ENCODE measurements at regions not wholly inside any gene's neighbourhood (a gene's known extent, or its start where the extent isn't known, plus 50 kb on each side); places are given as distances from the start of the nearest gene placed in this dataset.
"Not testable (repeated sequence)": the region's sequence is repeated elsewhere in the genome, so short reads cannot be mapped to it uniquely, and the experiment has no call there.

- Histone ChIP-seq H3K9ac (peak overlapping the region in 2 of 11 experiments; percentile 39 to 49; a peak in 3 of 22 replicates), H3K9me3 (replicated peaks in 1 of 11) (peaks cover 5 to 40% (median 21%) of the 10 kb centered on the region in 11 experiments; a peak in 18 of 22 replicates), H3K27me3 (no peaks in the 10 kb centered on the region), H3K4me2 (peak overlapping the region in 10 of 11 experiments; percentile 30 to 79 (median 54); a peak in 13 of 22 replicates), H4K20me1 (no peaks in the 10 kb centered on the region), H3K36me3 (no peaks in the 10 kb centered on the region; a peak in 1 of 22 replicates), H3K4me1 (peaks cover 28 to 43% (median 33%) of the 10 kb centered on the region in 10 experiments), H3K27ac (peak overlapping the region in 5 of 11 experiments; percentile 30 to 77 (median 67); a peak in 9 of 22 replicates), H3K4me3 (no peak overlapping the region)
- no peak; a peak in 1 of 22 replicates for TF ChIP-seq Cebpa-rat (IDR thresholded peaks at IDR 0.05)
These were observed 242.3 kb upstream of the PTGER4 start for GRCh38 chr5:40437452-40437861.

- Histone ChIP-seq H3K4me3 (no peak overlapping the region), H3K27me3 (no peaks in the 10 kb centered on the region), H3K4me2 (peak overlapping the region; percentile 30 to 79 (median 52)), H3K9ac (peak overlapping the region in 4 of 11 experiments; percentile 25 to 51 (median 44); a peak in 6 of 22 replicates), H3K4me1 (peaks cover 21 to 35% (median 26%) of the 10 kb centered on the region in 10 experiments), H3K27ac (peak overlapping the region in 7 of 11 experiments; percentile 1 to 77 (median 65); a peak in 12 of 22 replicates), H3K36me3 (no peaks in the 10 kb centered on the region; a peak in 1 of 22 replicates), H4K20me1 (no peaks in the 10 kb centered on the region), H3K9me3 (replicated peaks in 1 of 11) (peaks cover 5 to 35% (median 20%) of the 10 kb centered on the region in 11 experiments; a peak in 18 of 22 replicates)
- no peak for TF ChIP-seq Cebpa-rat (IDR thresholded peaks at IDR 0.05)
These were observed 243.0 kb upstream of the PTGER4 start for GRCh38 chr5:40436535-40437237.

- peaks cover 12 to 28% (median 20%) of the 10 kb centered on the region in 10 experiments for H3K4me1 ChIP-seq
These were observed 244.0 kb upstream of the PTGER4 start for GRCh38 chr5:40435706-40436105.

GRCh38 chr5:40432836-40433235 is 246.9 kb upstream of the PTGER4 start:
- TF ChIP-seq Cebpa-rat (IDR thresholded peaks at IDR 0.05) = no peak
- Histone ChIP-seq H3K4me3 (no peak overlapping the region), H3K4me2 (peak overlapping the region in 1 of 11 experiments; percentile 2; a peak in 1 of 22 replicates), H3K36me3 (no peaks in the 10 kb centered on the region), H3K27ac (no peak overlapping the region), H3K4me1 (peaks cover 20 to 51% (median 45%) of the 10 kb centered on the region in 10 experiments), H3K9ac (no peak overlapping the region), H3K9me3 (replicated peaks in 1 of 11) (0 out of 22 replicates have a peak, but pooled peaks cover 0 to 3% (median 0%) of the 10 kb centered on the region in 11 experiments), H3K27me3 (no peaks in the 10 kb centered on the region), H4K20me1 (no peaks in the 10 kb centered on the region)

More at GRCh38 chr5:40435706-40436105, 244.0 kb upstream of the PTGER4 start:
- peak overlapping the region in 4 of 11 experiments; percentile 65 to 77 (median 69); a peak in 5 of 22 replicates for H3K27ac ChIP-seq
- not testable (repeated sequence) for H4K20me1 ChIP-seq, H3K9ac ChIP-seq, H3K36me3 ChIP-seq, H3K4me3 ChIP-seq, H3K27me3 ChIP-seq
- peaks cover 5 to 27% (median 20%) of the 10 kb centered on the region in 11 experiments; a peak in 17 of 22 replicates for H3K9me3 ChIP-seq (replicated peaks in 1 of 11)
- peak overlapping the region in 6 of 11 experiments; percentile 30 to 79 (median 61); a peak in 14 of 22 replicates for H3K4me2 ChIP-seq

- Histone ChIP-seq H3K27me3 (no peaks in the 10 kb centered on the region), H3K9me3 (replicated peaks in 1 of 11) (peaks cover 0 to 9% (median under 1%) of the 10 kb centered on the region in 11 experiments; a peak in 11 of 22 replicates), H3K4me3 (no peak overlapping the region), H3K36me3 (no peaks in the 10 kb centered on the region), H3K4me2 (no peak overlapping the region), H3K27ac (no peak overlapping the region), H3K4me1 (peaks cover 10 to 47% (median 40%) of the 10 kb centered on the region in 10 experiments), H3K9ac (no peak overlapping the region), H4K20me1 (no peaks in the 10 kb centered on the region)
- no peak for TF ChIP-seq Cebpa-rat (IDR thresholded peaks at IDR 0.05)
These were observed 248.0 kb upstream of the PTGER4 start for GRCh38 chr5:40431734-40432133.

GRCh38 chr5:40430101-40430710 is 249.5 kb upstream of the PTGER4 start:
- Histone ChIP-seq H3K9ac (no peak overlapping the region), H4K20me1 (no peaks in the 10 kb centered on the region), H3K4me3 (no peak overlapping the region), H3K9me3 (replicated peaks in 1 of 11) (peaks cover 13 to 25% (median 16%) of the 10 kb centered on the region in 11 experiments; a peak in 20 of 22 replicates), H3K27me3 (no peaks in the 10 kb centered on the region), H3K4me2 (peak overlapping the region; percentile 5 to 72 (median 56); a peak in 13 of 22 replicates), H3K36me3 (no peaks in the 10 kb centered on the region), H3K27ac (peak overlapping the region in 8 of 11 experiments; percentile 8 to 78 (median 66); a peak in 10 of 22 replicates), H3K4me1 (peaks cover 0 to 37% (median 30%) of the 10 kb centered on the region in 10 experiments)
- no peak for TF ChIP-seq Cebpa-rat (IDR thresholded peaks at IDR 0.05)

- Histone ChIP-seq H4K20me1 (no peaks in the 10 kb centered on the region), H3K9me3 (replicated peaks in 1 of 11) (peaks cover 20 to 32% (median 23%) of the 10 kb centered on the region in 11 experiments; a peak in 20 of 22 replicates), H3K27me3 (no peaks in the 10 kb centered on the region), H3K4me1 (peaks cover 0 to 37% (median 30%) of the 10 kb centered on the region in 10 experiments), H3K27ac (peak overlapping the region in 9 of 11 experiments; percentile 12 to 78 (median 69); a peak in 15 of 22 replicates), H3K4me2 (peak overlapping the region; percentile 6 to 72 (median 57); a peak in 17 of 22 replicates), H3K36me3 (no peaks in the 10 kb centered on the region), H3K9ac (no peak overlapping the region), H3K4me3 (no peak overlapping the region)
- TF ChIP-seq Cebpa-rat (IDR thresholded peaks at IDR 0.05) = no peak
These were observed 250.2 kb upstream of the PTGER4 start for GRCh38 chr5:40429258-40430100.

- Histone ChIP-seq H3K27me3 (no peaks in the 10 kb centered on the region), H3K36me3 (no peaks in the 10 kb centered on the region), H3K9ac (peak overlapping the region in 3 of 11 experiments; percentile 28 to 45 (median 39); a peak in 1 of 22 replicates), H3K4me1 (peaks cover 0 to 37% (median 30%) of the 10 kb centered on the region in 10 experiments), H4K20me1 (no peaks in the 10 kb centered on the region), H3K27ac (peak overlapping the region; percentile 40 to 78 (median 69); a peak in 21 of 22 replicates), H3K9me3 (replicated peaks in 1 of 11) (peaks cover 21 to 35% (median 25%) of the 10 kb centered on the region in 11 experiments; a peak in 20 of 22 replicates), H3K4me3 (no peak overlapping the region), H3K4me2 (peak overlapping the region in 10 of 11 experiments; percentile 25 to 72 (median 58); a peak in 18 of 22 replicates)
- TF ChIP-seq Cebpa-rat (IDR thresholded peaks at IDR 0.05) = no peak
These were observed 250.9 kb upstream of the PTGER4 start for GRCh38 chr5:40428815-40429214.

Data from BLaER1 treated with 17β-estradiol and CSF1 and Interleukin-3, amounts not matched to agents 10 nM and 100 nM (cell line).